ENCODE measurements at regions not wholly inside any gene's neighbourhood (a gene's known extent, or its start where the extent isn't known, plus 50 kb on each side); places are given as distances from the start of the nearest gene placed in this dataset.

DNA sequence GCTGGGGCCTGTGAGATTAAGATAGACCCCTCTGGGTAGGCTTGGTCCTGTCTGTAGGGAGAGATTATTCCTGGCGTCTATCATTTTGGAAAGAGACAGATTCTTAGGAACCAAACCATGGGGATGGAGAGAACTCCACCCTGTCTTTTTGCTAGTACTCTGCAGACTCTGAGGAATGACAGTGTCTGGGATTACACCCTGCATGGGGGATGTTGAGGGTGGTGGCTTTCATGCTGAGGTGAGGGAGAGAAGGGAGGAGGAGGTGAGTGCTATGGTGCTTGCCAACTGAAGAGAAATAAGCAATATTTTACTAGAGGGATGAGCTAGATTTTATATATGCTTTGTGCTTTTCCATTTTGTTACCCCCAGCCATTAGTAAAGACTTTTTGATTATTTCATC, 74.5 kb upstream of the PCDH8 start:
- TF ChIP-seq CTCF (conservative IDR thresholded peaks at IDR 0.05): no peak
- WGBS (ENCODE audit: extremely low coverage, insufficient read length, low lambda C conversion rate): no CpG with 5 or more reads among the region's 1 CpG
- Histone ChIP-seq H3K27me3 (ENCODE audit: insufficient read depth, low read length) (no peaks in the 10 kb centered on the region), H2BK5ac (ENCODE audit: insufficient read length, low read length) (no peak overlapping the region), H3K14ac (ENCODE audit: insufficient read depth, low read length) (no peak overlapping the region), H4K5ac (ENCODE audit: insufficient read length, low read depth, low read length) (no peak overlapping the region), H3K56ac (ENCODE audit: insufficient read length, low read depth, low read length) (no peak overlapping the region), H3K4me1 (ENCODE audit: insufficient read depth, low read length) (peaks cover 6% of the 10 kb centered on the region; the same call in 1 of the 2 replicates), H3K4ac (ENCODE audit: low read depth, low read length) (no peak overlapping the region), H3K9me3 (ENCODE audit: control insufficient read depth, low read depth, low read length) (no peaks in the 10 kb centered on the region), H2BK12ac (ENCODE audit: insufficient read length, low read depth, low read length) (no peak overlapping the region), H2AK5ac (ENCODE audit: insufficient read length, low read length) (no peak overlapping the region), H3K23ac (ENCODE audit: insufficient read length, low read depth, low read length) (no peak overlapping the region), H4K91ac (ENCODE audit: insufficient read length, low read depth, low read length) (no peak overlapping the region), H3K27ac (ENCODE audit: insufficient read length, low read depth, low read length) (no peak overlapping the region), H3K79me1 (ENCODE audit: insufficient read depth, low read depth, low read length, poor library complexity, severe bottlenecking) (no peaks in the 10 kb centered on the region), H2BK15ac (ENCODE audit: low read depth, low read length) (no peak overlapping the region), H2BK120ac (ENCODE audit: low read depth, low read length, poor library complexity, severe bottlenecking) (no peak overlapping the region), H3T11ph (ENCODE audit: low read length) (no peak overlapping the region), H3K9ac (ENCODE audit: extremely low read depth, insufficient read length, low read length) (no peak overlapping the region), H3K23me2 (ENCODE audit: insufficient read length, low read depth, low read length, poor library complexity, severe bottlenecking) (no peaks in the 10 kb centered on the region), H2AFZ (ENCODE audit: low read length) (no peak overlapping the region), H2BK20ac (ENCODE audit: low read depth, low read length, poor library complexity, severe bottlenecking) (no peak overlapping the region), H4K20me1 (ENCODE audit: control insufficient read depth, insufficient read depth, insufficient read length) (no peaks in the 10 kb centered on the region), H4K8ac (replicated peaks; ENCODE audit: insufficient read length, low read depth, low read length) (no peak overlapping the region), H3K4me2 (ENCODE audit: insufficient read depth, insufficient read length, low read length) (no peak overlapping the region), H3K79me2 (ENCODE audit: insufficient read depth, low read length) (no peaks in the 10 kb centered on the region), H3K18ac (ENCODE audit: insufficient read length, low read depth, low read length) (no peak overlapping the region)
- H3K36me3 Mint-ChIP-seq (ENCODE audit: insufficient read depth in 1 of 3, low read depth in 3 of 3): peaks cover 0 to under 1% (median 0%) of the 10 kb centered on the region in 3 experiments; a peak in 1 of 7 replicates
- H3K9me3 Mint-ChIP-seq: 0 out of 5 replicates have a peak, but pooled peaks cover 0 to under 1% of the 10 kb centered on the region in 2 experiments
- peaks cover 16 to 26% of the 10 kb centered on the region in 2 experiments for H3K4me1 Mint-ChIP-seq
- no peak for DNase-seq
- no peak overlapping the region for H3K27ac Mint-ChIP-seq
- H3K27me3 Mint-ChIP-seq (ENCODE audit: low read depth): peaks cover 2% of the 10 kb centered on the region
- H3K4me3 Mint-ChIP-seq: no peak overlapping the region
